Gastroesophageal sphincter (tissue), 4 donors: ENCODE measurements at regions not wholly inside any gene's neighbourhood (a gene's known extent, or its start where the extent isn't known, plus 50 kb on each side); places are given as distances from the start of the nearest gene placed in this dataset.

Experiments
- ATAC-seq: fragments of 150-250 bp; one replicate; pipeline ENCODE4 v1.9.1; 2016; ENCODE audit warnings: mild to moderate bottlenecking, moderate library complexity
- H3K27ac ChIP-seq, 4 donors: fragments of 200-600 bp; sonication (generic) in 3 of 4; 1 replicate in 3 of 4; 2 replicates in 1 of 4; pipeline ENCODE4 v1.5.1; 2016 to 2019
- H3K27me3 ChIP-seq: fragments of 200-600 bp; sonication (generic); one replicate; pipeline ENCODE4 v1.5.1; 2019
- H3K36me3 ChIP-seq, 2 donors: fragments of 200-600 bp; sonication (generic); one replicate each; pipeline ENCODE4 v1.5.1; 2019; ENCODE audit warnings: control low read depth in 1 of 2
- H3K4me1 ChIP-seq, 3 donors: fragments of 200-600 bp; sonication (generic); 1 replicate in 2 of 3; 2 replicates in 1 of 3; pipeline ENCODE4 v1.5.1; 2016 to 2019; ENCODE audit warnings: control low read depth in 2 of 3
- H3K4me3 ChIP-seq, 2 donors: fragments of 200-600 bp; sonication (generic); one replicate each; pipeline ENCODE4 v1.5.1; 2019; ENCODE audit warnings: mild to moderate bottlenecking in 1 of 2, moderate library complexity in 1 of 2
- H3K9me3 ChIP-seq, 3 donors: fragments of 200-600 bp; sonication (generic); one replicate each; pipeline ENCODE4 v1.5.1; 2017 to 2019; ENCODE audit warnings: control low read depth in 2 of 3
- CTCF ChIP-seq, 4 experiments: fragments of 200-600 bp in 2 of 4; fragments of 450-650 bp in 2 of 4; sonication (generic) in 1 of 4; IDR thresholded peaks; one replicate each; pipeline ENCODE4 v1.5.1; 2017 to 2019; ENCODE audit warnings: antibody characterized with exemption in 4 of 4, mild to moderate bottlenecking in 2 of 4, moderate library complexity in 2 of 4
- EP300 ChIP-seq: sonication (generic); formaldehyde crosslinking; IDR thresholded peaks from one replicate; pipeline ENCODE4 v1.6.1; 2017; ENCODE audit warnings: antibody characterized with exemption, mild to moderate bottlenecking
- POLR2A ChIP-seq, 2 donors: fragments of 450-650 bp; IDR thresholded peaks; one replicate each; pipeline ENCODE4 v1.6.1; 2017; ENCODE audit warnings: antibody characterized with exemption in 2 of 2, mild to moderate bottlenecking in 2 of 2, moderate library complexity in 1 of 2
- POLR2AphosphoS5 ChIP-seq: sonication (generic); formaldehyde crosslinking; IDR thresholded peaks from one replicate; pipeline ENCODE4 v1.6.1; 2017; ENCODE audit warnings: antibody characterized with exemption
- WGBS, 2 donors: methylation state at CpG; one replicate each; pipeline ENCODE4 v1.1.5; 2018; ENCODE audit warnings: low coverage in 1 of 2; 5-methylcytosine and 5-hydroxymethylcytosine counted together

GRCh38 chr12:19003141-19003540 lies 126.4 kb upstream of the PLEKHA5 start:
- peaks cover 0 to 12% (median 0%) of the 10 kb centered on the region in 3 donors for H3K4me1 ChIP-seq
- no peak for ATAC-seq
- H3K36me3 ChIP-seq, result no peaks in the 10 kb centered on the region
- no peak overlapping the region for H3K4me3 ChIP-seq
- no peaks in the 10 kb centered on the region for H3K27me3 ChIP-seq
- 32 to 46% methylated on average over 2 of the region's 2 CpGs for WGBS, 2 donors
- H3K27ac ChIP-seq, result no peak overlapping the region
- TF ChIP-seq POLR2A (IDR thresholded peaks at IDR 0.05), result no peak
- TF ChIP-seq POLR2AphosphoS5, result no peak
- no peak for TF ChIP-seq CTCF (IDR thresholded peaks at IDR 0.05)
- TF ChIP-seq EP300, result no peak
- no peaks in the 10 kb centered on the region for H3K9me3 ChIP-seq

DNA sequence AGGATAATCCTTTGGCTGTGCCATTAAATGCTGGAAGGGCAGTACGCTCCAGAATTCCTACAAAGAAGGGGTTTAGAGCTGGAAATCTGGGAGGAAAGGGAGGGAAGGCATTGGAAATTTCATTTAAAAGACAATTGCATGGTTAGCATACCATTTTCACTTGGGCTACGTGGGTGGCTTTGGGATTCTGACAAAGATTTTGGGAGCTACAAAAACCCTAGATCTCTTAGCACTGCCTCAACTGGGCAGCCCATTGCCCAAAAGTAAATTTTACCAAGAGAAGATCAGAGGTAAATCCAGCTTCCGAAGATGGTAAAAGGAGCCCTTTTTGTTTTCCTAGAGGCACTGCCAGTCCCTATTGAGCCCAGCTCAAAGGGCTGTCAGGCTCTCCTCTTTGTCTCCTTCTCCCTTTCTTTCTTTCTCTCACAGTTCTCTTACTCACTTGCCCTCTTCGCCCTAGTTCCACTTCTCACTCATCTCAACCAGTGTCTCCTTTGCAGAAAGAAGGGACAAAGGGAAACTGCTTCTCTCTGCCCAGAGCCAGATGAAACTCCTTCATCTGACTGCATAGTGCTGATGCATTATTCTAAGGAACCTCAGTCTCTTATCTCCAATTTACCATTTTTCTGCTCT lies 125.4 kb upstream of the PLEKHA5 start:
- Histone ChIP-seq H3K4me1 (peaks cover 0 to 3% (median 0%) of the 10 kb centered on the region in 3 donors), H3K9me3 (no peaks in the 10 kb centered on the region), H3K4me3 (no peak overlapping the region), H3K27ac (no peak overlapping the region), H3K36me3 (no peaks in the 10 kb centered on the region), H3K27me3 (no peaks in the 10 kb centered on the region)
- ATAC-seq, result no peak
- no peak for TF ChIP-seq CTCF (IDR thresholded peaks at IDR 0.05)
- no peak for TF ChIP-seq EP300
- WGBS, 2 donors, result 72 to 91% methylated on average over 3 to 4 of the region's 4 CpGs

DNA sequence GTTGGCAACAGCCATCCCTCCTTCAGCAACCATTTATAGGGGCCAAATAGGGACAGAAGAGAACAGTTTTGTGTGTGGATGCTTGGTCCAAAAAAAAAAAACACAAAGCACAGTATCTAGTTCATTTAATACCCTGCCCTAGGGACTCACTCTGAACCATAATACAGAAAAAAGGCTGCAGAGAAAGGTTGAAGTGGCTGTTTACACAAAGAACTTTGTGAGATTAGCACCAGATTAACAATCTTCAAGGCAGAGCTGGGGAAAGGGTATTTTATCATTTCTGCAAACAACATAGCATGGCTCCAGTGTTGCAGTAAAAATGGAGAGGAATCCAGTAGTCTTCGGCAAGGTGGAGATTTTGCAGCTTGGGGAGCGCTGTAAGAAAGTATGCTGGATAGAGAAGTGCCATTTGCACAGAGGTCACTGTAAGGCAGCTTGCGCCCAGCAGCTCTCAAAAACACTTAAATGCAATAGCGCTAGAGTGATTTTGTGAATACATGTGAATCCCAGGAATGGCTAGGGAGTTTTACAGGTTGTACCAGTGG lies 124.2 kb upstream of the PLEKHA5 start:
- Histone ChIP-seq H3K4me1 (no peaks in the 10 kb centered on the region), H3K9me3 (no peaks in the 10 kb centered on the region), H3K27me3 (no peaks in the 10 kb centered on the region), H3K4me3 (no peak overlapping the region), H3K36me3 (no peaks in the 10 kb centered on the region), H3K27ac (no peak overlapping the region)
- ATAC-seq, result no peak
- TF ChIP-seq POLR2A (IDR thresholded peaks at IDR 0.05) (no peak), EP300 (no peak), POLR2AphosphoS5 (no peak), CTCF (IDR thresholded peaks at IDR 0.05) (no peak)
- WGBS, 2 donors, result 88 to 93% methylated on average over 3 to 4 of the region's 4 CpGs

GRCh38 chr12:19006626-19007137 lies 122.9 kb upstream of the PLEKHA5 start:
- ATAC-seq, result no peak
- 67 to 89% methylated on average over 1 of the region's 1 CpG for WGBS, 2 donors
- H3K36me3 ChIP-seq, result no peaks in the 10 kb centered on the region
- H3K27ac ChIP-seq, result no peak overlapping the region
- H3K9me3 ChIP-seq, result no peaks in the 10 kb centered on the region
- no peaks in the 10 kb centered on the region for H3K4me1 ChIP-seq
- no peak for TF ChIP-seq EP300
- TF ChIP-seq POLR2A (IDR thresholded peaks at IDR 0.05), result no peak
- TF ChIP-seq POLR2AphosphoS5, result no peak
- no peak for TF ChIP-seq CTCF (IDR thresholded peaks at IDR 0.05)
- H3K4me3 ChIP-seq, result no peak overlapping the region
- no peaks in the 10 kb centered on the region for H3K27me3 ChIP-seq

DNA sequence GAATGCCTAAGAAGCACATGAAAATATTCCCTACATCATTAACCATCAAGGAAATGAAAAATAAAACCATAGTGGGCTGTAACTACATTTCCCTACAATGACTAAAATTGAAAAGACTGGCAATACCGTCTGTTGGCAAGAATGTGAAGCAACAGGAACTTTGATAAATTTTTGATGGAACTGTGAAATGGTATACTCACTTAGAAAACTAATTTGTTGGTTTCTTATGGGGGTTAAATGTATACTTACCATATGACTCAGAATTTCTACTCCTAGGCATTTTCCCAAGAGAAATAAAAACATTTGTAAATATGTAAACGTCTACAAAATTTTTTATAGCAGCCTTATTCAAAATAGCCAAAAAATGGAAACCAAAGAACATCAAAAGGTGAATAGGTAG lies 121.4 kb upstream of the PLEKHA5 start:
- ATAC-seq, result no peak
- Histone ChIP-seq H3K27me3 (no peaks in the 10 kb centered on the region), H3K36me3 (no peaks in the 10 kb centered on the region), H3K27ac (no peak overlapping the region), H3K4me3 (no peak overlapping the region), H3K4me1 (no peaks in the 10 kb centered on the region), H3K9me3 (no peaks in the 10 kb centered on the region)
- WGBS, 2 donors, result 89 to 91% methylated on average over 2 of the region's 2 CpGs
- TF ChIP-seq POLR2A (IDR thresholded peaks at IDR 0.05) (no peak), POLR2AphosphoS5 (no peak), EP300 (no peak), CTCF (IDR thresholded peaks at IDR 0.05) (no peak)
